Ovary (tissue), 7 donors: ENCODE measurements at regions not wholly inside any gene's neighbourhood (a gene's known extent, or its start where the extent isn't known, plus 50 kb on each side); places are given as distances from the start of the nearest gene placed in this dataset.

Source experiments
- DNase-seq, 5 donors: peaks; one replicate each; pipeline ENCODE4 v3.0.0-alpha.2; 2019 to 2020
- H3K27ac ChIP-seq, 2 donors: fragments of 200-600 bp; one replicate each; pipeline versions ENCODE4 v1.5.1 to v1.8.0; 2019 to 2022
- H3K27me3 ChIP-seq: fragments of 200-600 bp; one replicate; pipeline ENCODE4 v1.8.0; 2022
- H3K36me3 ChIP-seq: fragments of 200-600 bp; sonication (generic); one replicate; pipeline ENCODE4 v1.5.1; 2019
- H3K4me1 ChIP-seq: one replicate; pipeline ENCODE4 v1.8.1; 2013; ENCODE audit warnings: mild to moderate bottlenecking, moderate library complexity; ENCODE audit not compliant: insufficient read depth
- H3K4me3 ChIP-seq: fragments of 200-600 bp; sonication (generic); one replicate; pipeline ENCODE4 v1.5.1; 2017
- H3K9me3 ChIP-seq, 2 donors: fragments of 200-600 bp in 1 of 2; sonication (generic) in 1 of 2; one replicate each; pipeline versions ENCODE4 v1.5.1 to v1.8.1; 2013 to 2019; ENCODE audit warnings: mild to moderate bottlenecking in 1 of 2, moderate library complexity in 1 of 2
- CTCF ChIP-seq, 3 donors: fragments of 450-650 bp in 2 of 3; fragments of 200-600 bp in 1 of 3; IDR thresholded peaks; one replicate each; pipeline versions ENCODE4 v1.5.1 to v1.8.0; 2016 to 2022; ENCODE audit warnings: antibody characterized with exemption in 3 of 3, mild to moderate bottlenecking in 1 of 3
- EP300 ChIP-seq: sonication (generic); formaldehyde crosslinking; IDR thresholded peaks from one replicate; pipeline ENCODE4 v1.6.1; 2017; ENCODE audit warnings: antibody characterized with exemption
- POLR2A ChIP-seq: fragments of 450-650 bp; IDR thresholded peaks from one replicate; pipeline ENCODE4 v1.6.1; 2017; ENCODE audit warnings: antibody characterized with exemption, mild to moderate bottlenecking, moderate library complexity
- WGBS, 3 donors: extraction: QIAGEN DNeasy Blood & Tissue Kit in 1 of 3; methylation state at CpG; one replicate each; pipeline versions ENCODE4 v1.1.5 to v1.1.7; 2013 to 2017; 5-methylcytosine and 5-hydroxymethylcytosine counted together
- intact Hi-C, 4 donors: fragments of 100-400 bp; cut with DNase I; formaldehyde crosslinking; loops; one replicate each; pipeline versions ENCODE4 v1.11.0 to v1.15.1; 2022 to 2023
- donor health status: DM: no; HTN: no; CAD: no; lungs with moderate emphysema.
- donor health status: DM: no; HTN: no; CAD: no.
- donor health status: Bipolar disorder and iron deficiency.
- donor health status: DM: no; HTN: no; CAD: no.
- donor health status: DM: yes; HTN: yes; CAD: no.

- intact Hi-C loops = loop anchor here in 3 of 4 donors (10.0 kb wide), 3 partner anchors 230 to 440 kb away; no protein-coding TSS in a partner anchor
- H3K27me3 ChIP-seq = no peaks in the 10 kb centered on the region
- H3K9me3 ChIP-seq = no peaks in the 10 kb centered on the region
- H3K27ac ChIP-seq = no peak overlapping the region
- no peaks in the 10 kb centered on the region for H3K36me3 ChIP-seq
- no peak for DNase-seq
- TF ChIP-seq EP300 (no peak), CTCF (IDR thresholded peaks at IDR 0.05) (no peak), POLR2A (no peak)
- WGBS, 3 donors = 79 to 91% (median 88%) methylated on average over 9 of the region's 9 CpGs
- H3K4me1 ChIP-seq = no peaks in the 10 kb centered on the region
- no peak overlapping the region for H3K4me3 ChIP-seq
Measured at GRCh38 chr1:245045087-245045881, 109.5 kb upstream of the KIF26B start.

- TF ChIP-seq EP300 (no peak), POLR2A (no peak), CTCF (IDR thresholded peaks at IDR 0.05) (no peak)
- no peak overlapping the region for H3K4me3 ChIP-seq
- no peaks in the 10 kb centered on the region for H3K9me3 ChIP-seq
- H3K36me3 ChIP-seq = no peaks in the 10 kb centered on the region
- H3K27ac ChIP-seq = no peak overlapping the region
- no peaks in the 10 kb centered on the region for H3K27me3 ChIP-seq
- DNase-seq = no peak
- WGBS, 3 donors = 75 to 86% (median 80%) methylated on average over 6 of the region's 6 CpGs
- intact Hi-C loops = loop anchor here in 3 of 4 donors (5.0 to 10.0 kb wide), 4 partner anchors 229 to 441 kb away; no protein-coding TSS in a partner anchor
- H3K4me1 ChIP-seq = no peaks in the 10 kb centered on the region
Measured at GRCh38 chr1:245043611-245043940, 111.2 kb upstream of the KIF26B start.

GRCh38 chr1:245041058-245041698 lies 113.6 kb upstream of the KIF26B start:
- no peak for TF ChIP-seq EP300
- TF ChIP-seq CTCF (IDR thresholded peaks at IDR 0.05) = no peak
- no peak for TF ChIP-seq POLR2A
- intact Hi-C loops = loop anchor here in 3 of 4 donors (5.0 to 10.0 kb wide), 4 partner anchors 226 to 439 kb away; no protein-coding TSS in a partner anchor
- H3K4me3 ChIP-seq = no peak overlapping the region
- DNase-seq = no peak
- no peaks in the 10 kb centered on the region for H3K36me3 ChIP-seq
- no peaks in the 10 kb centered on the region for H3K27me3 ChIP-seq
- H3K27ac ChIP-seq = no peak overlapping the region
- H3K4me1 ChIP-seq = no peaks in the 10 kb centered on the region
- WGBS, 3 donors = 66 to 72% (median 67%) methylated on average over 9 of the region's 9 CpGs
- H3K9me3 ChIP-seq = no peaks in the 10 kb centered on the region

- H3K27ac ChIP-seq = no peak overlapping the region
- H3K27me3 ChIP-seq = no peaks in the 10 kb centered on the region
- H3K4me1 ChIP-seq = no peaks in the 10 kb centered on the region
- no peak for TF ChIP-seq EP300
- TF ChIP-seq CTCF (IDR thresholded peaks at IDR 0.05) = no peak
- TF ChIP-seq POLR2A = no peak
- DNase-seq = no peak
- intact Hi-C loops = no loop called here
- WGBS, 3 donors = 79 to 91% (median 85%) methylated on average over 3 of the region's 3 CpGs
- H3K36me3 ChIP-seq = no peaks in the 10 kb centered on the region
- no peaks in the 10 kb centered on the region for H3K9me3 ChIP-seq
- no peak overlapping the region for H3K4me3 ChIP-seq
Measured at GRCh38 chr1:245039196-245039595, 115.6 kb upstream of the KIF26B start.
